ENCODE measurements at regions not wholly inside any gene's neighbourhood (a gene's known extent, or its start where the extent isn't known, plus 50 kb on each side); places are given as distances from the start of the nearest gene placed in this dataset.

GRCh38 chr6:167558246-167559177, 233.6 kb downstream of the TTLL2 start (continued):
- TF ChIP-seq ZNF503 (CRISPR knock-in tag; IDR thresholded peaks at IDR 0.05) (peak; percentile 83; the same call in 1 of the 2 replicates), HNF4A (CRISPR knock-in tag; IDR thresholded peaks at IDR 0.05) (peak; percentile 94), NFYC (CRISPR knock-in tag; IDR thresholded peaks at IDR 0.05) (no peak), TEF (CRISPR knock-in tag; IDR thresholded peaks at IDR 0.05) (no peak), SPEN (CRISPR knock-in tag; IDR thresholded peaks at IDR 0.05; ENCODE audit: low read depth) (peak; percentile 86), ZBED4 (CRISPR knock-in tag; IDR thresholded peaks at IDR 0.05; ENCODE audit: borderline replicate concordance) (peak; percentile 61; the same call in 1 of the 2 replicates), ZBTB4 (CRISPR knock-in tag; IDR thresholded peaks at IDR 0.05; ENCODE audit: borderline replicate concordance) (peak; percentile 77), ISL2 (CRISPR knock-in tag; IDR thresholded peaks at IDR 0.05) (peak; percentile 44; the same call in 1 of the 2 replicates), ZNF75D (CRISPR knock-in tag; IDR thresholded peaks at IDR 0.05; ENCODE audit: borderline replicate concordance) (no peak), DPF2 (CRISPR knock-in tag; IDR thresholded peaks at IDR 0.05; ENCODE audit: borderline replicate concordance, low read depth) (peak; percentile 70; the same call in 1 of the 2 replicates), HNF1B (CRISPR knock-in tag; IDR thresholded peaks at IDR 0.05) (peak; percentile 62; the same call in 1 of the 2 replicates), ZNF772 (CRISPR knock-in tag; IDR thresholded peaks at IDR 0.05) (peak; percentile 48; the same call in 1 of the 2 replicates), MED1 (CRISPR knock-in tag; IDR thresholded peaks at IDR 0.05) (peak; percentile 93), FOXA3 (CRISPR knock-in tag; IDR thresholded peaks at IDR 0.05) (peak; percentile 93), ZNF317 (CRISPR knock-in tag; IDR thresholded peaks at IDR 0.05) (no peak), LCORL (IDR thresholded peaks at IDR 0.05) (no peak), LCORL (CRISPR knock-in tag; IDR thresholded peaks at IDR 0.05) (peak; percentile 33; the same call in 1 of the 2 replicates)
